Panc1 (cell line): ENCODE measurements at regions not wholly inside any gene's neighbourhood (a gene's known extent, or its start where the extent isn't known, plus 50 kb on each side); places are given as distances from the start of the nearest gene placed in this dataset.

Source experiments
- POLR2AphosphoS5 ChIP-seq: IDR thresholded peaks from 2 replicates; pipeline ENCODE4 v1.6.1; 2012; ENCODE audit warnings: mild to moderate bottlenecking, low read depth, low read length, moderate library complexity
- TCF7L2 ChIP-seq: IDR thresholded peaks from 2 replicates; pipeline ENCODE4 v1.6.1; 2011; ENCODE audit warnings: mild to moderate bottlenecking, low read depth, low read length, inconsistent platforms
- TF ChIP-seq, protein P1 (sequence below): fragments of 450-650 bp; IDR thresholded peaks from 2 replicates; pipeline ENCODE4 v1.5.1; 2017; ENCODE audit warnings: mild to moderate bottlenecking

DNA sequence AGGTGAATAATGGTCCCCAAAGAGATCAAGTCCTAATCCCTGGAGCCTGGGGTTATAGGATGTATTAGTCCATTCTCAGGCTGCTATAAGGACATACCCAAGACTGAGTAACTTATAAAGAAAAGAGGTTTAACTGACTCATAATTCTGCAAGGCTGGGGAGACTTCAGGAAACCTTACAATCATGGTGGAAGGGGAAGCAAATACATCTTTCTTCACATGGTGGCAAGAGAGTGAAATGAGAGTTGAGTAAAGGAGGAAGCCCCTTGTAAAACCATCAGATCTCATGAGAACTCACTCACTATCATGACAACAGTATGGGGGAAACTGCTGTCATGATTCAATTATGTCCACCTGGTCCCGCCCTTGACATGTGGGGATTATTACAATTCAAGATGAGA is 142.9 kb upstream of the ANKRD28 start:
- TF ChIP-seq, protein P1, sequence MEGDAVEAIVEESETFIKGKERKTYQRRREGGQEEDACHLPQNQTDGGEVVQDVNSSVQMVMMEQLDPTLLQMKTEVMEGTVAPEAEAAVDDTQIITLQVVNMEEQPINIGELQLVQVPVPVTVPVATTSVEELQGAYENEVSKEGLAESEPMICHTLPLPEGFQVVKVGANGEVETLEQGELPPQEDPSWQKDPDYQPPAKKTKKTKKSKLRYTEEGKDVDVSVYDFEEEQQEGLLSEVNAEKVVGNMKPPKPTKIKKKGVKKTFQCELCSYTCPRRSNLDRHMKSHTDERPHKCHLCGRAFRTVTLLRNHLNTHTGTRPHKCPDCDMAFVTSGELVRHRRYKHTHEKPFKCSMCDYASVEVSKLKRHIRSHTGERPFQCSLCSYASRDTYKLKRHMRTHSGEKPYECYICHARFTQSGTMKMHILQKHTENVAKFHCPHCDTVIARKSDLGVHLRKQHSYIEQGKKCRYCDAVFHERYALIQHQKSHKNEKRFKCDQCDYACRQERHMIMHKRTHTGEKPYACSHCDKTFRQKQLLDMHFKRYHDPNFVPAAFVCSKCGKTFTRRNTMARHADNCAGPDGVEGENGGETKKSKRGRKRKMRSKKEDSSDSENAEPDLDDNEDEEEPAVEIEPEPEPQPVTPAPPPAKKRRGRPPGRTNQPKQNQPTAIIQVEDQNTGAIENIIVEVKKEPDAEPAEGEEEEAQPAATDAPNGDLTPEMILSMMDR: no peak
- TF ChIP-seq POLR2AphosphoS5: no peak
- no peak for TF ChIP-seq TCF7L2
